GM04504 (cell line): ENCODE measurements at regions not wholly inside any gene's neighbourhood (a gene's known extent, or its start where the extent isn't known, plus 50 kb on each side); places are given as distances from the start of the nearest gene placed in this dataset.
"Not testable (repeated sequence)": the region's sequence is repeated elsewhere in the genome, so short reads cannot be mapped to it uniquely, and the experiment has no call there.

Experiments used
- DNase-seq: peaks from one replicate; pipeline ENCODE4 v3.0.0-alpha.2; 2012; ENCODE audit warnings: low read depth

DNA sequence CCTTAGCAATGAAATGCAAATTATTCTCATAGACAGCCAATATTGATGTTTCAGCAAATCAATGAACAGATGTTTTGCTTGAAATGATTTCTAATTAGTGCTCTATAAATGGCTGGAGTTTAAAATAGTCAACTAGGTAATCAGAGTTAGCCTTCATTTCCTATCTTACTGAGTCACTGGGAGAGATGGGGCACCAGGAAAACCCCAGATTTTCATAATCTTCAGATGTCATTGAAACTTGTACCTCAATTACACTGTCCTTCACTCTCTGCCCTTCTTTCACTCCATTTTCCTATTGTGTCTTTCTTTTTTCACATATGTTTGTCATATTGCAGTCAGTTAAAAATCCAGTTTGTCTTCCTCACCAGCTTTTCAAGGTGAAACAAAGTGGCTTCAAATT lies 92.7 kb downstream of the C12orf75 start:
- no peak for DNase-seq

DNA sequence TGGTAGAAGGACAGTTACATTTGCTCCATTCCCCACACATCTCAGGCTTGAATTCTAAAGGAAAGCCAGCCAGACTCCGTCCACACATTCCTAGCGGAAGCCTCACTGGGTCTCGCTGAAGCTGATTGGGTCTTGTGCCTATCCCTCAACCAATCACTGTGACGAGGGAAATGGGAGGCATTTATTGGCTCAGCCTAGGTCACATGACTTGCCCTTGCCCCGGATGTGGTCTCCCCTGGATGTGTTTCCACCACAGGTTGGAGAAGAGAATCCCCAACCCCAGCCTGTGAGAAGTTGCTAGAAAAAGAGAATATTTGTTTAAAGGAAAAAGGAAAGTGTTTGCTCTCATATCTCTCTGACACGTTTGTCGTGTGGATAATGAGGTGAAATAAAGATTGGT lies 93.4 kb downstream of the C12orf75 start:
- DNase-seq = no peak

DNA sequence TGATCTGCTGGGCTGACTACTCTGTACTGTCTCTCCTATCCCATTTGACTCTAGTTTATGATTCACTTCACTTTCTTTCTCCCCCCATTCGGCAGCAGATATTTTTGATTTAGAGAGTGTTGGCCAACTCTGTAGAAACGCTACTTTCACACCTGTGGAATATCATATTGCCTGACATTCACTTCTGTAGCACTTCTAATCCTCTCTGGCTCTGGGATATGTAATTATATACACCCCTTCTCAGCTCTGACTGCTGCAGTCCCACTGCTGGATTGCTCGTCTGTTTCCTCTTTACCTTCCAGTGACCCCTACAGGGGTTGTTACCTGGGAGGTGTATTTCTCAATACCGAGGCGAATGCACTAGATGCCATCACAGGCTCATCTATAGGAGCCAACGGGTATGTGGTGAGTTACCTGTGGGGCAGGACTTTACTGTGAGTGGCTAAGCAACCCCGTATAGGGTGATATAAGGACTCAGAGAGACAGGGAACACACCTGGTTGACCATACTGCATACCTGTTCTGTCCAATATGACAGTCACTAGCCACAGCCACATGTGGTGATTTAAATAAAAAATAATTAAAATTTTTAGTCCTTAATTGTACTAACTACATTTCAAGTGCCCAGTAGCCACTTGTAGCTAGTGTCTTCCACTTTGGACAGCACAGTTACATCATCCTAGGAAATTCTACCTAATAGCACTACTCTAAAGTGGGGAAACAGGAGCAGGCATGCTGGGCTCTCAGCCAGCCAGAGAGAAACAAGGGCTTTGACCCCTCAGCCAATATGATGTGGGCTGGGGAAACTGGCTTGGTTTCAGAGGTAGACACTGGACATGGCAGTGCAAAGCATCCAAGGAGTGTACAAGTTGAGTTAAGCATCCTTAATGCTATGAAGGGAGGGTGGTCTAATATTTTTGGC lies 95.0 kb downstream of the C12orf75 start:
- no peak for DNase-seq

DNA sequence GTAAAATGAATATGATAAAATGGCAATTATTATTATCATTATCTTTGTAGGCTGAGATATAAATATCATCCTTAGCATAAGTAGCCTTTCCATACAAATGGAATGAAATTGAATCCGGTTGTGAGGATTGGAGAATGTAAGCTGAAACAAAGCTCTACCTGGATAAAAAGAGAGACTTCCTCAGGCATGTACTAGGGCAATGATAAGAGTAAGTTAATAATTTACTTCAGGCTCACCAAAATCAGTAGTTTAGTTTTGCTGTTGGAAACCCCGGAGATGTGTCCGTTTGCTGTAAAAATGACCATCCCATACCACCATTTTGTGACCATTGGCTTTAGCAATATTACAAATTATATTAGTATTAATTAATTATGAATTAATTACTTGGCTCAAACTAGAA lies 96.3 kb downstream of the C12orf75 start:
- DNase-seq = no peak

DNA sequence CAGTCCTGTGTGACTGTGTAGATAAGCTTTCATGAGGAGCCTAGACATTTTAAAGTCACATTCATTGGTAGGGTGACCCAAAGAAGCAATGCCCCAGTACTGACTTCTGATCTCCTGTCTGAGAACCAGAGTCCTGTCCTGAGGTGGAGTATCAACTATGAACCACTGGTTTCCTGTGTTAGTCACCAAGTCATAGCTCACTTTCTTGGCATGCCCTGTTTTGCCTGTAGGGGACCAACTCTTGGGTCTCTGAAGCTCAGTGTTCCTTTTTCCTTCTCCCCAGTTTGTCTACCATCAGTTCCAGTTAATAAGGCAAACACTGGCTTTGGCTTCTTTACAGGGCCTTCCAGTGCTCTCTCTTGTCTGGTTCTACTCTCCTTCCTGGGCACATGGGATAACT lies 97.4 kb downstream of the C12orf75 start:
- no peak for DNase-seq

- no peak for DNase-seq
These were observed 98.4 kb downstream of the C12orf75 start for GRCh38 chr12:105428793-105429395.

- DNase-seq = no peak
These were observed 99.0 kb downstream of the C12orf75 start for GRCh38 chr12:105429511-105429910.

DNA sequence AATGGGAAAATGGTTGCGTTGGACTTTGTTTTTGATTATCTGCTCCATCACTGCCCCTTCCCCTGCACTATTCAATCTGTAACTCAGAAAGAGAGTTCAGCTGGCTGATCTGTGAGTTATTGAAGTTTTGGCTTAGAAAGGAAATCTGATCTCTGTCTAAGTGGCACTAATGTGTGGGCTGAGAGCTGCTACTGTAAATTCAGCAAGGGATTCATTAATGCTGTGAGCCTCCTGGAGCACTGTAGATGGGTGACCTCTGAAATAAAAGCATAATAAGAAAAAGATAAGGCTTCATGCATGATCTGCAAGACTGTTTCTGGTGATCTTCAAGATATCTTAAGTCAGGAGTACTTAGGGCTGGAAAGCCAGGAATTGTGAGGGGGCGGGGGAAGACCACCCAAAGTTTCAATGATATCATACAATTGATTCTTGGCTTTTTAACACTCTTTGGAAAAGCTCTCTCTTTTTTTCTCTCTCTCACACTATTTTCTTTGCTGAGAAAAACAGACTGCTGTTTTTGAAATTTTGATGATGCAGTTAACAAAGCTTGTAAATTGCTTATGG lies 101.1 kb downstream of the C12orf75 start:
- DNase-seq = no peak

DNA sequence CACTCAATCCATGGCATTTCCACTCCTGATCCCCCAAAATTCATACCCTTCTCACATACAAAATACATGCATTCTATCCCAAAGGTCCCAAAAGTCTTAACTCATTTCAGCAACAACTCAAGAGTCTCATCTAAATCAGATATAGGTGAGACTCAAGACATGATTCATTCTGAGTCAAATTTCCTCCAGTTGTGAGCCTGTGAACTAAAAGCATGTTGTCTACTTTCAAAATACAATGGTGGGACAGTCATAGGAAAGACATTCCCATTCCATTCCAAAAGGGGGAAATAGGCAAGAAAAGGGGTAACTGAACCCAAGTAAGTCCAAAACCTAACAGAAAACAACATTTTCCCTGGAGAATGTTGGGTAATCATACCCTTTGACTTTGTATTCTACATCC lies 103.3 kb downstream of the C12orf75 start:
- DNase-seq = no peak

- DNase-seq = no peak
These were observed 106.1 kb downstream of the C12orf75 start for GRCh38 chr12:105436636-105437035.

GRCh38 chr12:105440037-105440664 lies 109.7 kb downstream of the C12orf75 start:
- DNase-seq = no peak

- no peak for DNase-seq
These were observed 113.5 kb downstream of the C12orf75 start for GRCh38 chr12:105443802-105444652.

DNA sequence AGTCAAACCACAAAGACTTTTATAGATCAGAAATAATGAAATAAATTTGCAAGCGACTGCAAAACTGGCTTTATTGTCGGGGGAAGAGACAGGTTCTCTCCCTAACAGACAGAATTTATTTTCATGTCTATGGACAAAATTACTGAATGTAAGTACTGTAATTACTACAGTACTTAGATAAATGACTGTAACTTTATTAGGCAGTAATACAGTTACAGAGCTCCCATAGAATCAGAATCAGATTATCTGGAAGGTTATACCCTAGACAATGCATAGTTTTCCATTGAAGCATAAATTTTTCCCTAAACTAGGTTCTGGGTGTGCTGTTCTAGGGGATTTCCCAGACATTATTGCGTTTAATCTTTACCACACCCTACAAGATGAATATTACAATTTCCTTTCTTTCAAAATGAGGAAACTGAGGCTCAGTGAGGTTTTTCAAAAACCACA lies 114.2 kb downstream of the C12orf75 start:
- no peak for DNase-seq

GRCh38 chr12:105445249-105445648 lies 114.8 kb downstream of the C12orf75 start:
- DNase-seq = no peak

DNA sequence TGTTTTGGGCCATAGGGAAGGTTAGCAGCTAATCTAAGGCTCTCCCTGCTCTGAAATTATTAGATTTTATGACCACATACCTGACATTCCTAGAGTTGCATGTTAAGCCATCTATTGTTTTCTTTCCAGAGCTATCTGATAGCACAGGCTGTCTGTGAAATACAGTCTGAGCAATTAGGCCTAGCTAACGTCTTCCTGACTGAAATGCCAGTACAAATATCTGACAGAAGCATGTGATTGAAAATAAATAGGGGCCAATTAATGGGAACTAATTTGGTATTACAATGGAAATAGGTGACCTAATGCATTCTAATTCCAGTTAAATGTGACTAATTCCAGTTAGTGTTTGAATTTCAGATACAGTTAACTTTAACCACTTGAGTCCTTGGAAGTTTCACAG lies 115.2 kb downstream of the C12orf75 start:
- no peak for DNase-seq

- not testable (repeated sequence) for DNase-seq
These were observed 116.0 kb downstream of the C12orf75 start for GRCh38 chr12:105446460-105446859.

GRCh38 chr12:105449431-105449830 lies 118.9 kb downstream of the C12orf75 start:
- DNase-seq = no peak

DNA sequence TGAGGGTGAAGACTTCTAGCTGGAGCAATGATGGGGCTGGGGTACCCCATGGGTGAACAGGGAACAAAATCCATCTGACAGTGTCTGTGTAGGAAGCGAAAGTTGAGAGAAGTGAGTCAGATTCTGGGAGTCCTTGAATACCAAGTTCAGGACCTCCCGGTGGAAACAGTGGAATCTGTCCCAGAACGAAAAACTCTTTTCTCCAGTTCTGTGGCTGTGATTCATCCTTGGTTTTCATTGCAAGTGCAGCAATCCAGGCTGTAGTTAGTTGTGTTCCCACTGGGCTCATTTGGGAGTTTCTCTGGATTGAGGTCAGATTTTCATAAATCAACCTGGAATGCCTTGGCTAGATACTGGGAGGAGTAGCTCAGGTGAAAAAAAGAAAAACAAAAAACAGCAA lies 120.7 kb downstream of the C12orf75 start:
- DNase-seq = peak; percentile 79

DNA sequence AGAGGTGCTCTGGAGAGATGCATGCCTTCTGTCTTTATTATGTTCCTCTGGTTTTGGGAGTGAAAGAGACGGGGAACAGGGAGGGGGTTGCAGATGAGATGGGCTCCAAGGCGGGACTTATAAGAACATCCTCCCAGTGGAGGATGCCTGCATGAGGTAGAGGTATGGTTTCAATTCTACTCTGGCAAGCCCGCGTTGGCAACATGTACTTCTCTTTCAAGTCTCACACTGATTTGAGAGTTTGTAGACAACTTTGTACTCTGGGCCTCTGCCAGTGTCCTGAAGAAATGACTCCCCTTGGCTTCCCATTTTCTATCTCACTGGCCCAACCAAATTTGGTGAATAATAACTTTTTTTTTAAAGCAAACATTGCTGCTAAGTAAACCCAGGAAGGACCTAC lies 121.3 kb downstream of the C12orf75 start:
- DNase-seq = no peak

GRCh38 chr12:105453316-105453715 lies 122.8 kb downstream of the C12orf75 start:
- no peak for DNase-seq

DNA sequence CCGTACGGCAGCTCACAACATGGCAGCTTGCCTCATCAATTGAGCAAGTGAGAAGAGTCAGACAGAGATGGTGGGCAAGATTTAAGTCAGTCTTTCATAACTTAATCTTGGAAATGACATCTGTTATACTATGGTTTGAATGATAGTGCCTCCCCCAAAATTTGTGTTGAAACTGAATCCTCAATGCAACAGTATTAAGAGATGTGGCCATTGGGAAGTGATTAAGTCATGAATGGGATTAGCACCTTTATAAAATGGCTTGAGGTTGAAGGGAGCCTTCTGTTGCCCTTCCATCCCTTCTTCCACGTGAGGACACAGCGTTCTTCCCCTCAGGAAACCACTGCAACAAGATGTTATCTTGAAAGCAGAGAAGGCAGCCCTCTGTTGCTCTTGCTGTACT lies 124.2 kb downstream of the C12orf75 start:
- no peak for DNase-seq

- DNase-seq = no peak
These were observed 124.8 kb downstream of the C12orf75 start for GRCh38 chr12:105455261-105455660.
